ENCODE measurements at regions not wholly inside any gene's neighbourhood (a gene's known extent, or its start where the extent isn't known, plus 50 kb on each side); places are given as distances from the start of the nearest gene placed in this dataset.

GRCh38 chr9:28834156-28834555 lies 1260.9 kb upstream of the C9orf72 start:
- TF ChIP-seq CTCF (IDR thresholded peaks at IDR 0.05) (no peak), POLR2A (IDR thresholded peaks at IDR 0.05) (no peak)
